NCI-H1436 (cell line): ENCODE measurements at regions not wholly inside any gene's neighbourhood (a gene's known extent, or its start where the extent isn't known, plus 50 kb on each side); places are given as distances from the start of the nearest gene placed in this dataset.

Experiments used
- DNase-seq: peaks from one replicate; lab custom pipeline; 2025; lab: John Stamatoyannopoulos, UW

DNA sequence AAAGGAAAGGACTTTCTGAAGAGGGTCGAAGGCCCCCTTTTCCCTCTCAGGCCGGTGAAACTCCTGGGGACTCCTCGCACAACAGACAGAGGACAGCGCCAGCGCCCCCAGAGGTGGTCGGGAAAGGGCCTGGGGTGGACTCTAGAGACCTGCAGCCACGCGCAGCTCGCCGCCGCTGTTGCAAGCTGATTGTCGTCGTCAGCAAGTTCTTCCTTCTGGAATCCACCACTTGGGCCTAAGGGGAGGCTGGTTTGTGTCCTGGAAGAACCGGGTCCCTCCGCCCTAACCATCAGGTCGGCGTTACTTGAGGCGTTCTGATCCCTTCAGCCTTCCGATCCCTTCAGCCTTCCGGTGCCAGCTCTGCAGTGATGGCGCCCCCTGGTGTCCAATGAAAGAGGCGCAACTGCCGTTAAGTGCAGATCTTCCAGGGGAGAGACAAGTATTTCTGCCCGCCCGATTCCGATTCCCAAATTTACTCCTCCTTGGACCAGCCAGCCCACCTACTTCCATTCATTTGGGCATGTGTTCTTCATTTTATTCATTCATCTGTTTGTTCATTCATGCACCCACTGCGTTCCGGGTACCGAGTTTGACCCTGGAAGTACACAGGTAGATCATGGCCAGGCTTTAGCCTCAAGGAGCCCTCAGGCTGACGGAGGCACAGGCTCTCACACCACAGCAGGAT, 77.2 kb upstream of the SLC6A11 start:
- peak; percentile 37 for DNase-seq

- no peak for DNase-seq
Measured at GRCh38 chr3:10740954-10741353, 75.1 kb upstream of the SLC6A11 start.

- no peak for DNase-seq
Measured at GRCh38 chr3:10741891-10742671, 73.9 kb upstream of the SLC6A11 start.

DNA sequence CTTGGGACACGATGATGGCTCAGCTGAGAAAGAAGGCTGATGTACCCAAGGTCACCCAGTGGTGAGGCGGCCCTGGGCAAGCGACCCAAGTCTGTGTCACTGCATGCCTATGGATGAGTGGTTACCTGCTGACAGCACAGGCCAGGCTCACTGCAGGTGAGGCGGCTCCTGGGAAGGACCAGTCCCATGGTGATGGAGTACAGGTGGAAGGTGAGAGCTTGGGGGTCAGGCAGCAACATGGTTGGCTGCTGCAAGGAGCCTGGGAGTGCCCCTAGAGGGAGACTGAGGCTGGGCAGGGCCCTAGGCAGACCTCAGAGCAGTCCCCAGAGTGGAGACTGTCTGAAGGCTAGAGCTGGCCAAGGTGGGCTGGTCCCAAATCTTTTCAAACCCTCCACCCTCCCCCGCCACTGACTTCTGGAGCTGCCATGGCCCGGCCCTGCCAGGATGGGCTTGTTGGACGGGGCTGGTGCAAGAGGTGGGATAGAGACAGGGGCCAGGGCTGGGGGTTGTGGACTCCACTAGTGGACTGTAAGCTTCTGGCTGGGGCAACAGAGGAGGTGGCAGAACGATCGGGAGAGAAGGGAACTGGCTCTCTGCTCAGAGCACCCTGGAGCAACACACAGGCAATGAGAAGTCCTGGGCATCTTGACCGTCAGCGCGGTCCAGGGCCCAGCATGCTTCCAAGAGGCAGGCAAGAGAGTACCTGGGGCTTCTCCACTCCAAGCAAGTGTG, 72.5 kb upstream of the SLC6A11 start:
- DNase-seq: no peak

DNA sequence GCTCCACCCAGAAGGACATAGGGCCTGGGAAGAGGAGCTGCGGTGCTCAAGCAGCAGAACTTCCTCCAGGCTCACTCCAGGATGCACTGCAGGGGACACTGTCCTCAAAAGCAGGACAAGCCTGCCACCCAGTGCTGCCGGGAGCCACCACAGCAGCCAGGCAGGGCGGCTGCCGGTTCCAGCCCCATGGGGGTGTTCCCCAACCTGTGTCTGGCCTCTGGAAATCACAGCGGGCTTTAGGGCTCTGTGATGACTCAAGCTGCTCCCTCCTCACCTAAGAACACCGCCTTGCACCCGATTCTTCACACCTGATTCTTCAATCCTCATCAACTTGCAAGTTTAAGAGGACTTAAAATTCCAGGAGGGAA, 71.9 kb upstream of the SLC6A11 start:
- DNase-seq: no peak

- no peak for DNase-seq
Measured at GRCh38 chr3:10745392-10745791, 70.6 kb upstream of the SLC6A11 start.

DNA sequence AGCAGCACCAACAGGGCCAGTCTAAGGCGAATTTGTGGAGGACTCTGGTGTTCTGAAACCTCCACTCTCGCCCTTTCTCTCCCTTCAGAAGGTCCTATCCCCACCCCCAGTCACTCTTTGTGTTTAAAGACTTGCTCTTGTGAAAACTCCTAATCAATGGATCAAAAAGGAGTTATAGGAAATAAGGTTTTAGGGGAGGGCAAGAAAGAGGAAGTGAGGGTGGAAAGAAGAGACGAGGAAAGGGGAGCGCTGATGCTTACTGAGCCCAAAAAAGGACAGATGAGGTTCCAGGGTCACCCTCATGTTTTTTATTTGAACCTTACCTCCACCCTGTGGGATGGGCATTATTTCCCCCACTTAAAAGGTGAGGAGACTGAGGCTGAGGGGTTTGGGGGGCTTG, 70.0 kb upstream of the SLC6A11 start:
- no peak for DNase-seq

DNA sequence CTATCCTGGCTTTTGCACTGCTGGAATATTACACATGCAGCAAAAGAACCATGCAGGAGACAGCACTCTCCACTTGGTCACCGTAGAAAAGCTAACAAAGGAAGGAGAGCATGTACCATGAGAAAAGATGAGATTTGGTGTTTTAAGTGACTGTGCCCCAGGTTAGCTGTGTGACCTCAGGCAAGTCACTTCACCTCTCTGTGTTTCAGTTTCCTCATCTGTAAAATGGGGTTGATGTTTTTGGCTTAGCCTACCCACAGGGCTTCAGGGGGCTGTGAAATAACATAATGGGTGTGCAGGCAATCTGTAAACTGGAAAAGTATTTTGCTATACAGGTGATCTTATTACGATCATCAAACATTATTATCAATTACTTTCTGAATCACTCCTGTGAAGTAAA, 69.3 kb upstream of the SLC6A11 start:
- no peak for DNase-seq

DNA sequence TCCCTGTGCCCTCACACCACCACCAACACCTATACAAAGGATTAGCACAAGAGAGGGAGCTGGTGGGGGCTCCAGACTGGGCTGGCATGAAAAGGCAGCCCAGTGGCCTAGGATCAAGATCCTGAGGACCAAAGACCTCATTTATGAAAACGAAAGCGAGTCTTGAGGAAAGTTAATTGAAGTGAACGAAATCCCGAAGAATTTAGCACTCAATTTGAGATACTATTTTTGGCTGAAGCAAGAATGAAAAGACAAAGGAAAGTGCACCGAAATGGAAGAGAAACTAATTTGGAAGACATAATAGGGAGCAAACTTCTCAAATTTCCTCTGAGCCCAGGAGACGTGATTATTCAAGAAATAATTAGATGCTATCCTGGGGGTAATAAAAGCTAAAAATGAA, 68.7 kb upstream of the SLC6A11 start:
- no peak for DNase-seq

GRCh38 chr3:10748040-10748439, 68.0 kb upstream of the SLC6A11 start:
- DNase-seq: no peak

DNA sequence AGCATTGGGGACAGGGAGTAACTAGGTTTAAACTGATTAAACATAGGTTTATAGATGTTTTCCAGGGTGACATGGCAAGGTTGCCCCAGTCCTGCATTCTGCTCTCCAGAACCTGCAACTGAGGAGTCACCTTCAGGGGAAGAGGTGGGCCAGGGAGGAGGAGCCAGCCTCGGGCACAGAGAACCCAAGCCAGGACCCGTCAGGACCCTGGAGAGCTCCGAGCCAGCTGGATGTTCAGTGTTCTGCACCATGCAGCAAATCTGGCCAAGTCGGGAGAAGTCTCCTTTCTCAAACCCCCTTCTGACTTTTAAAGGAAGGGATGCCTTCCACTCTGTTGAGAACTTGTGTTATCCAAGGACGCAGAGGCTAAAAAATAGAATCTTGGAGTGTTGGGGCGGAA, 62.1 kb upstream of the SLC6A11 start:
- DNase-seq: no peak

- no peak for DNase-seq
Measured at GRCh38 chr3:10756546-10756945, 59.5 kb upstream of the SLC6A11 start.

GRCh38 chr3:10757021-10757820, 58.8 kb upstream of the SLC6A11 start:
- DNase-seq: no peak

DNA sequence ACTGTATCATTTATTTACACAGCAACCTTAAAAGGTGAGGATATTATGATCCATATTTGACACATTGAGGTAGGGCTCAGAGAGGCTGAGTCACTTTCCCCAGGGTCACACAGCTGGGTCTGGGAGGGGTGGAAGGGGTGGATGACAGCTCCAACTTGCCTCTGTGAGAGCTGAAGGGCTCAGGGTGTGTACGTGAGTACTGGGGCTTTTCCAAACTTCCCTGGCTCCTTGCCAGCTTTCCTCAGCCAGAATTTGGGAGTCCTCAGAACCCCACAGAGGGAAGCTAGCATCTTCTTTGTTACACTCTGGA, 58.3 kb upstream of the SLC6A11 start:
- no peak for DNase-seq

GRCh38 chr3:10758304-10759037, 57.6 kb upstream of the SLC6A11 start:
- peak; percentile 23 for DNase-seq

DNA sequence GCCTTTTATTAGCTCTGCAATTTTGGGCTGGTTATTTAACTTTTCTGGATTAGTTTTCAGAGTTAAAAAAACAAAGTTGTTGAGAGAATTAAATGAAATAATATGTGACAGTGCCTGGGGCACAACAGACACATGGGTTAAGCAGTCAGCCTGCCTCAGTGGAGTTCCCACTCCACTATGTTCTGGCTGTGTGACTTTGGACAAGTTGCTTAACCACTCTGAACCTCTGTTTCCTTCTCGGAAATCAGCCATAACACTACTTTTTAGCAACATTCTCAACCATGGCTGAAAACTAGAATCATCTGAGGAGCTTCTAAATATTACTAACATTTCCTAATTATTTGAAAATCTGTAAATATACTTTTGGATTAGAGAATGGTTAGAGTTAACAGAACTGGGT, 56.5 kb upstream of the SLC6A11 start:
- no peak for DNase-seq

- no peak for DNase-seq
Measured at GRCh38 chr3:10760199-10760598, 55.8 kb upstream of the SLC6A11 start.

DNA sequence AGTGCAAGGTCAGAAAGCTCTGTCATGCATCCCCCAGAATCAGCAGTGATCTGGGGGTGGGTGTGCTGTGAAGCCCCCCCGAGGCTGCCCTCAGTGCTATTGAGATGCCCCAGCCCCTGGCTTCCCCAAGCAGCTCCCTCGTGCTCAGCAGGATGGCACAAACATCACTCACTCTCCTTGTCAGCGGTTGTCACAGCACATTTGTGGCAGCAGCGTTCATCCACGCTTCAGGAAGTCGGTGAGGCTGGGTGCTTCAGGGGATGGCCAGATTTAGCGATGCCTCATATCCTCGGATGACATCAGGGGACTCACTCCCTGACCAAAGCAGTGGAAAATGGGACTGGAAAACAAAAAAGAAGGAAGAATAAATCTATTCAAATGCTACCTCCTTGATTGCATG, 54.4 kb upstream of the SLC6A11 start:
- no peak for DNase-seq

DNA sequence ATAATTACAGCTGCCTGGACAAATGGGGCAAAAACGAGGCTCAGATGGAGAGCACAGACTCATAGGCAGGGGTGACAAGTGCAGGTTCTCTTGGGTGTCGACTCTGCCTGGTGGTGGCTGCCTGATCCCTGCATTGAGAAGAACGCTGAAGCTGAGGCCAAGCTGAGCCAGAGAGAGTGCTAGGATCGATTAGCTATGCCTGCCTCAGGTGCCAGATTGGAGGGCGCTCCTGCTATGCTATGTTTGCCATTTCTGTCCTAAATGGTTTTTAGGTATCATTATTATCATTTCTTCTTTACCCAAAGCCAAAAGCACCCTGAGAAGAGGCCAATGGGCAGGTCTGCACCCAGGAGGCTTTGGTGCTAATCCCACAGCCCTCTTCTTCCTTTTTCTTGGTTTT, 53.9 kb upstream of the SLC6A11 start:
- DNase-seq: no peak

- DNase-seq: no peak
Measured at GRCh38 chr3:10762611-10763247, 53.3 kb upstream of the SLC6A11 start.

DNA sequence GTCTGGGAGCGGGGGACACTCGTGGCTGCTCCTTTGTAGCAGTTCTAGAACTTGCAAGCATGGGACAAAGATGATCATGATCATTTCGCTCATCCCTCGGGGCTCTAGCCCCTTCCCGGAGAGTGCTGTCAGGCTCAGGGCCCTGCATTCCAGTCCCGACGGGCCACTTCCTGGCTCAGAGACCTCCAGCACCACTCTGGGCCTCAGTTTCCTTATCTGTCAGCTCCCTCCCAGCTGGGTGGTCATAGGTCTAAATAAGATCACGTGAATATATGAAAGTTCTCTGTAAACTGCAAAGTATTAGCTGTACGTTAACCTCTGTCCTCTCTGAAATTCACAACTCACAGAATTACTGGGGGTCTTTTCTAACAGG, 52.8 kb upstream of the SLC6A11 start:
- DNase-seq: no peak
